ENCODE measurements at regions not wholly inside any gene's neighbourhood (a gene's known extent, or its start where the extent isn't known, plus 50 kb on each side); places are given as distances from the start of the nearest gene placed in this dataset.

DNA sequence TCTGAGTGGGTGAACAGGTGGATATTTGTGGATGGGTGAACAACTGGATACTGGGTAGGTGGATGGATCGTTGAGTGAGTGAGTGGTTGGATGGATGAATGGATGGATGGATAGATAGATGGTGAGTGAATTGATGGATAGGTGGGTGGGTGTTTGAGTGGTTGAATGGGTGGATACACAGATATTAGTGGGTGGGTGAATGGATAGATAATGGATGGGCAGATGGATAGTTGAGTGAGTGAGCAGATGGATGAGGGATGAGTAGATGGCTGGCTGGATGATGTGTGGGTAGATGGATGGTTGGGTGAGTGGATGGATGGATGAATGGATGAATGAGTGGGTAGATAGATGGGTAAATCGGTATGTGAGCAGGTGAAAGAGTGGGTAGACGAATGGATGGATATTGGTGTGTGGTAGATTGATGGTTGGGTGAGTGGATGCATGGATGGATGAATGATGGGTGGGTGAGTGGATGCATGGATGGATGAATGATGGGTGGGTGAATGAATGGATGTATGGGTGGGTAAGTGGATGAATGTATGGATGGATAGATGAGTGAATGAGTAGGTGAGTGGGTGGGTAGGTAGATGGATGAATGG is 406.7 kb downstream of the MN1 start:
- no peak for ATAC-seq
- DNase-seq (ENCODE audit: missing footprints) = no peak
- intact Hi-C loops (cut with DNase I) = no loop called here

DNA sequence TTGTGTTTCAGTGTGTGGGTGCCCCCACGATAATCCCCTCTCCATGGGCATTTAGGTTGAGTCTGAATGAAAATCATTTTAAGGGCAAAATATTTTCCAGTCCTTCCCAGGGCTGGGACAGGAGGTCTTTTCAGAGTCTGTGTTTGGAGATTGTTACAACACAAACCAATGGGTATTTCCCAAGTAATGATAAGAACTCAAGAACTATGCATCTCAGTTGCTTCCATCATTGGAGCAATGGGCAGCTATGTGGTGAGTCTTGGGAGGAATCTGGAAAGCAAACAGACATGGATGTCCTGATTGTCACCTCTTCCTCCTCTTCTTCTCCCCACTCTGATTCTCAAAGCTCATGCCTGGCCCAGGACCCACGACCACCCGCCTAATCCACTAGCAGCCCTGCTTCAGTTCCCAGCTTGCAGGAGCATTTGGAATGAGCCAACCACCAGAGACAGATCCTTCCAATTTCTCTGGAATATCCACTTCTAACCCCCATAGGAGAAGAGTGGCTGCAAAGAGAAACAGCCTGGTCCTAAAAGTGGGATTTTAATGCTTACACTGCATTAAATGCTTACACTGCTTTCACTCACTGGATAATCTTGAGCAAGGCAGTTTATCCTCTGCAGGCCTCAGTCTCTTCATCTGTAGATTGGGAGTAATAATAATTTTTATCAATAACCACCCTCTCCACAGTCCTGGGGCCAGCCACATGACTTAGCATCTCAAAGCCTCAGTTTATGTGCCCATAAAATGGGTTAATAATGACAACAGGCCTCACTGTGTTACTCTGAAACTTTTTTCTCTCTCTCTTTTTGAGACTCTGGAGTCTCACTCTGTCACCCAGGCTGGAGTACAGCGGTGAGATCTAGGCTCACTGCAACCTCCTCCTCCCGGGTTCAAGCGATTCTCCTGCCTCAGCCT is 404.3 kb downstream of the MN1 start:
- DNase-seq (ENCODE audit: missing footprints) (no peak), ATAC-seq (no peak)
- intact Hi-C loops (cut with DNase I) = no loop called here

DNA sequence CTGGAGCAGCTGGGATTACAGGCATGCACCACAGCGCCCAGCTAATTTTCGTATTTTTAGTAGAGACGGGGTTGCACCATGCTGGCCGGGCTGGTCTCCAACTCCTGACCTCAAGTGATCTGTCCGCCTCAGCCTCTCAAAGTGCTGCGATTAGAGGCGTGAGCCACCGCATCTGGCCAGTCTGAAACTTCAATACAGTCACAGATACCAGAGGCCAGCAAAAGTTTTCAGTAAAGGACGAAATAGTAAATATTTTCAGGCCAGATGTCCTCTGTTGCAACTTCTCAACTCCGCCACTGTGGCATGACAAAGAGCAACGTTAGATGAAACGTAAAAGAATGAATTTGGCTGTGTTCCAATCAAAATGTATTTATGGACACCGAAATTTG is 403.6 kb downstream of the MN1 start:
- peak; percentile 88 for ATAC-seq
- peak; percentile 88 for DNase-seq (ENCODE audit: missing footprints)
- intact Hi-C loops (cut with DNase I) = no loop called here

- ATAC-seq = no peak
- intact Hi-C loops (cut with DNase I) = no loop called here
- no peak for DNase-seq (ENCODE audit: missing footprints)
These were observed 402.4 kb downstream of the MN1 start for GRCh38 chr22:27399161-27399560.

- intact Hi-C loops (cut with DNase I) = no loop called here
- ATAC-seq (no peak), DNase-seq (ENCODE audit: missing footprints) (no peak)
These were observed 400.7 kb downstream of the MN1 start for GRCh38 chr22:27400811-27401210.

DNA sequence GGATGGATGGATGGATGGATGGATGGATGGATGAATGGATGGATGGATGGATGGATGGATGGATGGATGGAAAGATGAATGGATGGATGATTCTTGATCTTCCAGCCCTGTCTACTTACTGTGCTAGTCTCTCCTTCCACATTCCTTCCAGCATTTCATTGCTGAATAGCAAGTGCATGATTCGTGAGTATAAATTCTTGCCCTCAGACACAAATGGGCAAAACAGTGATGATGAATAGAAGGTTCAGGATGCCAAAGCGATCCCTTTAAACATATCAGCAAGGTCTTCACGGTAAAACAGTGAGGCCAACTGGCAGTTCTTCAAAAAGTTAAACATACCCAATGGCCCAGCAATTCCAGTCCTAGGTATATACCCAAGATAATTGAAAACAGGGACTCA is 400.2 kb downstream of the MN1 start:
- DNase-seq (ENCODE audit: missing footprints) (no peak), ATAC-seq (no peak)
- intact Hi-C loops (cut with DNase I) = no loop called here

DNA sequence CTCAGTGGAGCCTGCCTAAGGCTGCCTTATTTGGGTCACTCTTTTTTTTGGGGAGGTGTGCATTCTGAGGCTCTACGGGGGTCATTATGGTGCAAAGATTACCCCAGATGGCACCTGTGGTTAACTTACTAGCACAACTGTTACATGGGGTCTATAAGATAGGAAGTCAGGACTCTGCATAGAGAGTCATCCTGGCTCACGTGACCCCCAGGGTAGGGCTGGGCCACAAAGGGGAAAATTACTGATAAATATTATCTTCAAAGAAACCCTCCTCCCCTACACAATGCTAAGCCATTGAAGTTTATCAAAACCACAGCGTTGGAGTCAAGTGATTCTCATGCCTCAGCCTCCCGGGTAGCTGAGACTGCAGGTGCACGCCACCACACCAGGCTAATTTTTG is 397.1 kb downstream of the MN1 start:
- intact Hi-C loops (cut with DNase I) = no loop called here
- no peak for DNase-seq (ENCODE audit: missing footprints)
- no peak for ATAC-seq

GRCh38 chr22:27405672-27406388 is 395.7 kb downstream of the MN1 start:
- ATAC-seq = peak; percentile 75
- intact Hi-C loops (cut with DNase I) = loop anchor here (1.0 kb wide), 1 partner anchor 398 kb away; no protein-coding TSS in a partner anchor
- DNase-seq (ENCODE audit: missing footprints) = peak; percentile 80

- no peak for DNase-seq (ENCODE audit: missing footprints)
- intact Hi-C loops (cut with DNase I) = loop anchor here (1.0 kb wide), 1 partner anchor 398 kb away; no protein-coding TSS in a partner anchor
- no peak for ATAC-seq
These were observed 395.1 kb downstream of the MN1 start for GRCh38 chr22:27406389-27406861.

DNA sequence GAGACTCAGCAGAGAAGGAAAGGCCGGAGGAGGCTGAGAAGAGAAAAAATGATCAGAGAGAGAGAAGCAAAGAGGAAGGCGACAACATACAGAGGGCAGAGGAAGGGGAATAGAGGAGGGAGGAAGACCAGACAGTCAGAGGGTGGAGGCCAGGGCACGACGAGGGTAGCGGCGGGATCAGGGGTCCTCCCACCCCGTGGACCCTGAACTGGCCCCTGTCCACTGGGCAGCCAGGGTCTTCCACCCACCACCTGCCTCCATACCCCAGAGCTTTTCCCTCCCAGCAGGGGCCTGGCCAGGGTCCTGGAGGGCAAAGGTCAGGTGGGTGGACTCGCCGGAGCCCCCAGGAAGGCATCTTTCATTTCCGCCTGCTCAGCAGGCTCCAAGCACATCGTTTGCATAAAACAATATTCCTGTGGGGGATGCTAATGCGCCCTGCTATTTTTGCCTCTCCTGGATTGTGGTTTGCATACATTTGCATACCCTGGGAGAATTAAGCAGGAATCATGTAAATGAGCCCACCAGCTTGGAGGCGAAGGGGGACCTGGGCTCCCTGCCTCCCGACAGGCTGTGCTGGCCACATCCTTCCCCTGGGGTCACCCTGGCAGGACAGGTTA is 394.1 kb downstream of the MN1 start:
- intact Hi-C loops (cut with DNase I) = no loop called here
- no peak for DNase-seq (ENCODE audit: missing footprints)
- ATAC-seq = no peak

GRCh38 chr22:27408068-27408467 is 393.5 kb downstream of the MN1 start:
- no peak for DNase-seq (ENCODE audit: missing footprints)
- no peak for ATAC-seq
- intact Hi-C loops (cut with DNase I) = no loop called here

GRCh38 chr22:27409299-27409698 is 392.3 kb downstream of the MN1 start:
- intact Hi-C loops (cut with DNase I) = no loop called here
- DNase-seq (ENCODE audit: missing footprints) = no peak
- no peak for ATAC-seq

DNA sequence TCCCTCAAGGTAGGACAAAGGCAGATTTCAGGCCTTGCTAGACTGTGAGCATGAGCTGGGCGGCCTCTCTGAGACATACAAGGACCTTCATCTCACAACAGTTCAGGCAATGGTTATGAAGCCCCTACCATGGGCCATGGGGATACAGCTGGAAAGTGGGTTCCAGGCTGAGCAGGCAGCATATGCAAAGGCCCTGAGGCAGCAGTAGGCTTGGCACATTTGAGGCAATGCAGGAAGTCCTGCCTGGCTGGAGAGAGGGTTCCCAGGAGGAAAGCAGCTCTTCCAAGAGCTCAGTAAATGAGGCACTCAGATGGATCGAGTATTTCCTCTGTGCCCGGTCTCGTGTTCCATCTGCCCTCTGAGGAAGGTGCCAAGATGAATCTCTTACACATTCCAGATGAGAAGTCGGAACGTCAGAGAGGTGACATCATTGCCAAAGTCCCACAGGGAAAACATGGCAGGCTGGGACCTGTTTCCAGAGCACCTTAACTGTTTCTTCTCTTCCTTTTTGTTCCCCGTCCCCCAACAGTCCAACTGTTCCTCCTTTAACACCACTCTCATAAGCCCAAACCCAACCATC is 388.6 kb downstream of the MN1 start:
- ATAC-seq = no peak
- intact Hi-C loops (cut with DNase I) = no loop called here
- DNase-seq (ENCODE audit: missing footprints) = no peak

DNA sequence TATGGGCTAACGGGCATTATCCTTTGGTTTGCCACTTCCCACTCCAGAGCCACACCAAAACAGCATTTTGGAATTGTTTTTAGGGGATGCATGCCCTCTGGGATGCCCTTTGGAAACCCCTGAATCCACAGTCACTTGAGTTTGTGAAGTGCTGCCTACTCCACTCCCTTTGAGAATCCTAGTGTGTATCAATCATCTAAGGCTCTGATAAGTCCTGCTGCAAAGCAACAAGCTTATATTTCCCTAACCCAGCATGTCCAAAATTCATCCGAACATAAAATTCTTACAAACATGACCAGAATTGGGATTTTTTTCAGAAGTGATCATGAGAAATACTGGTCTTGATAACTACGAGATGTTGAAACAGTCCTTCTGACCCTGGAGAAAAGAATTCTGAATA is 387.9 kb downstream of the MN1 start:
- no peak for ATAC-seq
- intact Hi-C loops (cut with DNase I) = no loop called here
- DNase-seq (ENCODE audit: missing footprints) = no peak

- intact Hi-C loops (cut with DNase I) = no loop called here
- ATAC-seq (no peak), DNase-seq (ENCODE audit: missing footprints) (no peak)
These were observed 384.8 kb downstream of the MN1 start for GRCh38 chr22:27416511-27417420.

- no peak for ATAC-seq
- DNase-seq (ENCODE audit: missing footprints) = no peak
- intact Hi-C loops (cut with DNase I) = no loop called here
These were observed 384.1 kb downstream of the MN1 start for GRCh38 chr22:27417421-27417814.

- no peak for ATAC-seq
- DNase-seq (ENCODE audit: missing footprints) = no peak
- intact Hi-C loops (cut with DNase I) = no loop called here
These were observed 383.3 kb downstream of the MN1 start for GRCh38 chr22:27418261-27418660.

DNA sequence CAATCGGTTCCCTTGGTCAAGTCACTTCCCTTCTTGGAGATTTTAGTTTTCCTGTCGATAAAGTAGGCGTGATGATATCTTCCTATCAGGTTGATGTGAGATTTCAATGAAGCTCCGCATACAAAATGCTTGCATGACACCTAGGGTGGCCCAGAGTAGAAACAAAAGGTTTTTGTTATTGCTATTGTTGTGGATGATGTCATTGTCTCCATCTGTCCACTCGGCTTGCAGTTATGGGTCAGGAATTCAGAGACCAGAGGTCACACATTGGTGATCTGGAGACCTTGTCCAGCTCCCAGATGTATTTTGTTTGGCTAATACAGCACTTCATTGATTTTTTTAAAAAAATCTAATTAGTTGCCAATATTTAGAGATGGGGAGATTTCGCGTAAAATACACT is 382.1 kb downstream of the MN1 start:
- DNase-seq (ENCODE audit: missing footprints) = no peak
- intact Hi-C loops (cut with DNase I) = no loop called here
- ATAC-seq = no peak

All from Right ventricle myocardium inferior (tissue), 1 donor.